NCI-H2196 treated with DMSO at 0.1 percent for 48 hours (cell line): ENCODE measurements at regions not wholly inside any gene's neighbourhood (a gene's known extent, or its start where the extent isn't known, plus 50 kb on each side); places are given as distances from the start of the nearest gene placed in this dataset.
"Not testable (repeated sequence)": the region's sequence is repeated elsewhere in the genome, so short reads cannot be mapped to it uniquely, and the experiment has no call there.

Source experiments
- DNase-seq: peaks from one replicate; lab custom pipeline; 2025; ENCODE audit not compliant: unreplicated experiment; lab: John Stamatoyannopoulos, UW

DNA sequence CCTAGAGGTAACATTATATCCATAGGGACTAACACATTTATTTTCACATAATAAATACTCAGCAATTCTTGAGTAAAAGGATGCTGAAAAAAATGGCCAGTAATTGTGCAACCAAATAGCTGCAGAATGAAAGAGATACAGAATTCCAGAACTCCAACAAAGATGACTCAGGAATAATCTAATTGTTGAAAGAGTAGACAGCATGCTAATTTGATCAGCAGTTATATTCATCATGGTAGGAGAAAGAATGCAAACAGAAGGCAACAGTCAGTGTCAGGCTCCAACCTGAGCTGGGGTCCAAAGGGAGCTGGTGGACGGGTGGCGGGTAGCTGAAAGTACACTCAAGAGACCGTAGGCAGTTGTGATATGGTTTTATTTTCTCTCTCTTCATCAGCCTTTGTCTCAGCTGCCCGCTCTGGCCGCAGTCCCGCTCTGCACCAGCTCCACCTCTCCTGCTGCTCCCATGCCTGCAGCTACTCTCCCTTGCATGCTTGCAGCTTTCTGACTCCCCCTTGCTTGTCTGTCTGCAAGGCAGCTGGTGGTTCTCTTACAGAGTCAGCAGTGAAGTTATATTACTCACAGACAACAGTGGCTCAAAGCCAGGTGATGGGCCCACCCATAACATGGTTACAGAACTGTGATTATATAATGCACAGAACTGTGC lies 1150.1 kb downstream of the STIM2 start:
- DNase-seq = no peak

DNA sequence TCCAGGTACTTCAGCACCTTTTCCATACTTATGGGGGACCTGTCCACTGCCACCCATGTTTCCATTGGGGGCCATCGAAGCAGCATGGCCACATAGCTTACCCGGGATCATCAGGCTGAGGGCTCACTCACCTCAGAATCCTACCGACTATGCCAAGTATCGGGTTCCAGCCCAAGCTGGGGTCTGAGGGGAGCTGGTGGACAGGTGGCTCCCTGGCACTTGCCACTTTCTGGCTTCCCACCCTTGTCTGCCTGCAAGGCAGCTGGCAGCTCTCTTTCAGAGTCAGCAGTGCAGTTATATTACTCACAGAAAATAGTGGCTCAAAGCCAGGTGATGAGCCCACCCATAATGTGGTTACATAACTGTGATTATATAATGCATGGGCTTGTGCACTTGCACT lies 1153.8 kb downstream of the STIM2 start:
- DNase-seq = no peak

DNA sequence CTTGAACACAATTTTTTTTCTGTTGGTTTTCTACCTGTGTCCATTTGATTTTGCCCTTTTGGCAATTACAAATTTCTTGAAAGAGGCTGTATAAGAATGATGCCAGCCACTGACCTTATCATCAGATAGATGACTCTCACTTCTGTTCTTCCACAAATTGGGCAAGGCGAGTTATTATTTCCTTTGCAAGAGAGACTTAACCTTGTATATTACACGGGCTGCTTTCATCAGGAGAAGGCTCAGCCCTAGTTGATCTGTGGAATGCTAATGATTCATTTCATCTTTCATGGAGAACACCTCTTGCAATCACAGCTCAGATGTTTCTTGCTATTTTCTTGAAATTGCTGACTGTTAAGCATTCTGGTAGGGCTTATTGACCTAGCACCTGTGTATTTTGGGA lies 1155.4 kb downstream of the STIM2 start:
- DNase-seq = no peak

DNA sequence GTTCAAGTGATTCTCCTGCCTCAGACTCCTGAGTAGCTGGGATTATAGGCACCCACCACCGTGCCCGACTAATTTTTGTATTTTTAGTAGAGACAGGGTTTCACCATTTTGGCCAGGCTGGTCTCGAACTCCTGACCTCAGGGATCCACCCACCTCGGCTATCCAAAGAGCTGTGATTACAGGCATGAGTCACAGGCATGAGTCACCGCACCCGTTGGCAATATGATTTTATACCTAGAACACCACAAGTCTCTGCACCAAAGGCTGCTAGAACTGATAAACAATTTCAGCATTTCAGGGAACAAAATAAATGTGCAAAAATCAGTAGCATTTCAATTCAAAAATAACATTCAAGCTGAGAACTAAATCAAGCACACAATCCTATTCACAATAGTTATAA lies 1177.6 kb downstream of the STIM2 start:
- DNase-seq = not testable (repeated sequence)

DNA sequence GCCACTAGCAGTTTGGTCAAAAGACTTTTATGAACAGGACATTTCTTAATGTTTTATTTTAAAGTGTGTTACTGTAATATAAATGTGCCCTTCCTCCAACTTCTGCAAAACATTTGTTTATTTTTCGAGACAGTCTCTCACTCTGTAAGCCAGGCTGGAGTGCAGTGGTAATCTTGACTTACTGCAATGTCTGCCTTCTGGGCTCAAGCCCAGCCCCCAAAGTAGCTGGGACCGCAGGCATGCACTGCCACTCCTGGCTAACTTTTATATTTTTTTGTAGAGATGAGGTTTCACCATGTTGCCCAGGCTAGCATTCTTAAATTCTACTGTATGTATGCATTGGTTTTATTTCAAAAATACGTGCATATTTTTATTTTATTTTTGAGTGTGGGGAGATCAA lies 1201.9 kb downstream of the STIM2 start:
- no peak for DNase-seq

DNA sequence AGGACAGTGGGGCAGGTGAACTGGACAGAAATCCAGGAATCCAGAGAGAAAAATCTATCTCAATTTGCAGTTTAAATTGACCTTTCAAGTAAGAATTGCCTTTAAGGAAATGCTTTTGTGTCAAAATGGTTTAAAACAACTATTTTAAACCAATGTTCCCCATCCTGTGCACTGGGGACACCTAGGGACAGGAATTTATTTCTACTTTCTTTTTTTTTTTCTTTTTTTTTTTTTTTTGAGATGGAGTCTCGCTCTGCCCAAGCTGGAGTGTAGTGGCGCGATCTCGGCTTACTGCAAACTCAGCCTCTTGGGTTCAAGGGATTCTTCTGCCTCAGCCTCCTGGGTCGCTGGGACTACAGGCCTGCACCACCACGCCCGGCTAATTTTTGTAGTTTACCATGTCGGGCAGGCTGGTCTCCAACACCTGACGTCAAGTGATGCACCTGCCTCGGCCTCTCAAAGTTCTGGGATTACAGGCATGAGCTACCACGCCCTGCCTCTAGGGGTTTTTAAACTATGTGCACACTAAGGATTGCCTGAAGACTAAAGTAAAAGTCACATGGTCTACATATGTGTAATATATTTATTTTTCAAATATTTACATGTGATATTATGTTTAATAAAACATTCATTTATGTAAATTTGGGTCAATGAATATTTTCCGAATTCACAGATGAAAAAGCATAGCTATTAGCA lies 1213.4 kb downstream of the STIM2 start:
- DNase-seq = no peak

DNA sequence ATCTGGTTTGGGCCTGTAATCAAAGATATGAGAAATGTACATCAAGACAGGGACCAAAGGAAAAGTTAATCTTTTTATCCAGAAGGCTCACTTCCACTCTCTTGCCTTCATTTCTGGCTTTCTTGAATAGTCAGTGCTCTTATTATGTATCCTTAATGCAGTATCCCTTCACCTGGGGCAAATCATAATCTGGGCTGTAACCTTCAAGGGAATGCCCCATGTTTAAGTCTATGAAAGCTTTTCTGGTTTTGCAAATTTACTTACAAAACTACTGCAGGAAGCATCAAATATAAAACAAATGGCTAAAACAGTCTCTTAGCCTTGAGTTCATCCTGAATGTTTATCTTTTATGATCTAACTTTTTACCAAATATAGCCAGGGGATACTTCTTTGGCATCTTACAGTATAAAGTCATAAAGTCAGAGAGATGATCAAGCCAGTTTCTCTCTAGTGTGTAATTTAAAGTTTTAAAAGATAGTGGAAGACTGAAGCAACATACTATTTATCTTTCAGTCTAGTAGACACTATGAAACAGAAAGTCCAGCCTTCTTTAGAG lies 1214.8 kb downstream of the STIM2 start:
- no peak for DNase-seq

DNA sequence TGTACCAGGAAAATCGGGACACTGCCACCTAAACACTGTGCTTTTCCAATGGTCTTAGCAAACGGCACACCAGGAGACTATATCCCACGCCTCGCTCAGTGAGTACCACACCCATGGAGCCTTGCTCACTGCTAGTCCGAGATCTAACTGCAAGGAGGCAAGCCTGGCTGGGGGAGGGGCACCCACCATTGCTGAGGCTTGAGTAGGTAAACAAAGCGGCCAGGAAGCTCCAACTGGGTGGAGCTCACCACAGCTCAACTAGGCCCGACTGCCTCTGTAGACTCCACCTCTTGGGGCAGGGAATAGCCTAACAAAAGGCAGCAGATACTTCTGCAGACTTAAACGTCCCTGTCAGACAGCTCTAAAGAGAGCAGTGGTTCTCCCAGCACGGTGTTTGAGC lies 1216.6 kb downstream of the STIM2 start:
- not testable (repeated sequence) for DNase-seq

DNA sequence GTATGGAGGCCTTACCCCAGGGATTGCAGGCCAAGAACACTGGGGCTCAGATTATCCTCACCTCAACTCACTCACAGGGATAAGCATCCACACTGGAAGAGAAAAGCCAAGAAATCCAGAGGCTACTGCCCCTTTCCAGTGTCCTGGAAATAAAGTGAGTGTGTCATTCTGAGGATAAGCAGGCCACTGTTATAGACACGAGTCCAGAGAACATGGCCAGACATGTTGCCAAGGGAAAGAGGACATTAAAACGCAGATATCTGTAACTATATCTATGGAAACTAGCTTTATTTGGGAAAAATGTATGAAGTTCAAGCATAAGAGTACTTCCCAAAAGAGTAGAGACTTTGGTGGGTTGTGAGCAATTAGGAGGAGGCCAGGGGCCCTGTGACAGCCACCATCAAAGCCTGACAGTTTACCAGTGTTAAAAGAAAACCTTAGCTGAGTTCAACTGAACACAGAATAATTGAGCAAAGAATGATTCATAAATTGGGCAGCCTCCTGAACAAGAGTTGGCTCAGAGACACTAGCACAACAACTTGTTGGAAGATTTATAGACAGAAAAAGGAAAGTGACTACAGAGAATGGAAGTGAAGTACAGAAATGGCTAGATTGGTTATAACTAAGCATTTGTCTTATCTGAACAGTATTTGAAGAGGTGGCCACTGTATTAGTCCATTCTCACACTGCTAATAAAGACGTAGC lies 1222.2 kb downstream of the STIM2 start:
- no peak for DNase-seq

DNA sequence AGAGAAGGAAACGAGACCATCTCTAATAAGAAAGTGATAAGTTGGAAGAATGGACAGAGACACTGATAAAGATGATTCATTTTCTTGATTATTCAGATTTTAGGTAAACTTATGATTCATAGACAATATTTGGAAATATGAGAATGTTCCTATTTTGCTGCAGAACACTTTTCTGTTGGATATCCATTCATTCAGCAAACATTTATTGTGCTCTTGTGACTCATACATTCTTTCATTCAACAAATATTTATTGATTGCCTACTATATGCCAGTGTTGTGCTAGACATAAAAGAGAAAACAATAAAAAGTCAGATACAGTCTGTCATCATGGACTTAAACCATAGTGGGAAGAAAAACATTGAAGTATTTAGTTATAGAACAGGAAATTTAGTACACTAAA lies 1232.0 kb downstream of the STIM2 start:
- no peak for DNase-seq

DNA sequence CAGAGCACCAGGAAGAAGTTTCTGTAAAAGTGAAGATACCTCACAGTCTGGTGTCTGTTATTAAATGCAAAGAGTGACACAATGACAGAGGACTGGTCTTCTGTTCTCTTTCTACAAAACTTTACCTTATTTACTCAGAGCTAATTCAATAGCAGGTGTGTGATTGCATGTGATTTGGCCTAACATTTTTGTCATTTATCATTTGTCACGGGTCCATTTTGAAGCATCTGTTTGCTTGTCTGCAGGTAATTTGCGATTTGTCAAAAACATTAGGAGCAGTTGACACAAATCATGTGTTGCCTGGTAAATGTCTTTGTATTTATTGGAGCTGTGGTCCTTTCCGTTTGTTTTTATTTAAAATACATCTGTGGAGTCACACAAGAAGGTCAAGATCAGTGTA lies 1232.4 kb downstream of the STIM2 start:
- DNase-seq = no peak

DNA sequence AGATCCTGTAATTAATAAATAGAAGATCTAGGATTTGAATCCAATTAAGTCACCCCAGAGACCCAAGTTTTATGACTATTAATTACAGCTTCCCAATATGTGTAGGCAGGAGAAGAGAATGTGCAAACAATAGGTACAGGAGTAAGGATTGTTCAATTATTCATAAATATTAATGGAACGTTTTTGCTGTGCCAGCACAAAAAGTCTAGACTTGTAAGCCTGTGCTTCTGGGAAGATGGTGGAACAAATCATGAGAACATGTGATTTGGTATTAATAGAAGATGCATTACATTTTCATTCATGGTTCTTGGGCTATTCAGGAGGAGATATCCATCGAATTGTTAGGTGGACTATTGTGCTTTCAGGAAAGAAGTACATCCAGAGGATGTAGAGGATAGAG lies 1240.9 kb downstream of the STIM2 start:
- no peak for DNase-seq

DNA sequence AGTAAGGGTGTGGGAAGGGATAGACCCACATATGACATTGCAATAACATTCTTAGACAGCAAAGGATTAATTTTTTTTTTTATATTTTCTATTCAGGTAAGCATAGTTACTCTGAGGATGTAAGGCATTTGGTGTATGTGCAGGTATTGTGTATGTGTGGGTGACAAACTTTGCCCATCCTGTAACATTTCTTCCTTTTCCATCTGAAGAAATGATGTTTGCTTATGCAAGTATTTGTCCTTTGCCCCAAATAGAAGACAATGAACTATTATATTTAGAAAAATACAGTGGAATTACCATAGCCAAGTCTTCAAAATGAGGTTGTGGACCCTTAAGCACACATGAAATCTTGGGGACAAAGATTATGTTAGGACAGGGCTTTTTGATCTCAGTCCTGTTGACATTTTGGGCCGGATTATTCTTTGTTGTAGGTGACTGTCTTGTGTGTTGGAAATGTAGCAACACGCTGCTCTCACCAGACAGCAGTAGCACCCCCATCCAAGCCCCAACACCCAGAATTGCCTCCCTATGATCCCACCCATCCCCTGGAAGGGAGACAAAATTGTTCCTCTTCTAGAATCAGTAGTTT lies 1244.7 kb downstream of the STIM2 start:
- DNase-seq = no peak

DNA sequence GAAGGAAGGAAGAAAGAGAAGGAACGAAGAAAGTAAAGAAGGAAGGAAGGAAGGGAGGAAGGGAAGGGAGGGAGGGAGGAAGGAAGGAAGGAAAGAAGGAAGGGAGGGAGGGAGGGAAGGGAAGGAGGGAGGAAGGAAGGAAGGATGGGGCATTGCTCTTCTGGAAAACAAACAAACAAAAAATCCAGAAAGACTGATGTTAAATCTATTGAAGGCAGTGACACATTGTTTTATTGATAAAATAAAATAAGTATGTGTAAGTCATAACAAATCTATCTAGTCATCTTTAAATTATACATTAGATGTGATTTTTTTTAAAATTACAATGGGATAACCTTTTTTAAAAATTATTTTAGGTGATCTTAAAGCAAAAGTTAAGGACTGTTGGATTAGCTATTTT lies 1245.5 kb downstream of the STIM2 start:
- DNase-seq = no peak

DNA sequence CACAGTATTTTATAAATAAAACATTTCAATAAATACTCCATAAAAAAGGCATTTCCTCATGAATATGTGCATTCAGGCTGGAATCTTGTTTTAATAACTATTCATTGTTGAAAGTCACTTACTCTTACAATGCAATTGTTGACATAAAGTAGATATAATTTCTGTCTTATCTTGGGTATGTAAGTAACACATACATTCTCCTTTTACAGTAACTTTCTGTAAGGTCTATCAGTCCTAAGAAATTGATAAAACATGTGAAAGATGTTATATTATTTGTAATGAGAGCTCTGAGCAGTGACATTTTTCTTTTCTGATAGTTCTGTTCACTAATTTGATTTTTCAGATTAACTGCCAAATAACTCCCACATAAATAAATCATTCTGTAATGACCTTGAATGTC lies 1249.2 kb downstream of the STIM2 start:
- no peak for DNase-seq

DNA sequence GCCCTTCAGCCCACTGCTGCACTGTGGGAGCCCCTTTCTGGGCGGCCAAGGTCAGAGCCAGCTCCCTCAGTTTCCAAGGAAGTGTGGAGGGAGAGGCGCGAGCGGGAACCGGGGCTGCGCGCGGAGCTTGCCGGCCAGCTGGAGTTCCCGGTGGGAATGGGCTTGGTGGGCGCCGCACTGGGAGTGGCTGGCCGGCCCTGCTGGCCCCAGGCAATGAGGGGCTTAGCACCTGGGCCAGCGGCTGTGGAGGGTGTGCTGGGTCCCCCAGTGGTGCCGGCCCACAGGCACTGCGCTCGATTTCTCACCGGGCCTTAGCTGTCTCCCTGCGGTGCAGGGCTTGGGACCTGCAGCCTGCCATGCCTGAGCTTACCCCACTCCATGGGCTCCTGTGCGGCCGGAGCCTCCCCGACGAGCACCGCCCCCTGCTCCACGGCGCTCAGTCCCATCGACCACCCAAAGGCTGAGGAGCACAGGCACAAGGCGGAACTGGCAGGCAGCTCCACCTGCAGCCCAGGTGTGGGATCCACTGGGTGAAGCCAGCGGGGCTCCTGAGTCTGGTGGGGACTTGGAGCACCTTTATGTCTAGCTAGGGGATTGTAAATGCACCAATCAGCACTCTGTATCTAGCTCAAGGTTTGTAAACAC lies 1252.2 kb downstream of the STIM2 start:
- DNase-seq = not testable (repeated sequence)

DNA sequence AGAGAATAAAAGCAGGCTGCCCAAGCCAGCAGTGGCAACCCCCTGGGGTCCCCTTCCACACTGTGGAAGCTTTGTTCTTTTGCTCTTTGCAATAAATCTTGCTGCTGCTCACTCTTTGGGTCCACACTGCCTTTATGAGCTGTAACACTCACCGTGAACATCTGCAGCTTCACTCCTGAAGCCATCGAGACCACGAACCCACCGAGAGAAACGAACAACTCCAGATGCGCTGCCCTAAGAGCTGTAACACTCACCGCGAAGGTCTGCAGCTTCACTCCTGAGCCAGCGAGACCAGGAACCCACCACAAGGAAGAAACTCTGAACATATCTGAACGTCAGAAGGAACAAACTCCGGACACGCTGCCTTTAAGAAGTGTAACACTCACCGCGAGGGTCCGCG lies 1252.9 kb downstream of the STIM2 start:
- not testable (repeated sequence) for DNase-seq

DNA sequence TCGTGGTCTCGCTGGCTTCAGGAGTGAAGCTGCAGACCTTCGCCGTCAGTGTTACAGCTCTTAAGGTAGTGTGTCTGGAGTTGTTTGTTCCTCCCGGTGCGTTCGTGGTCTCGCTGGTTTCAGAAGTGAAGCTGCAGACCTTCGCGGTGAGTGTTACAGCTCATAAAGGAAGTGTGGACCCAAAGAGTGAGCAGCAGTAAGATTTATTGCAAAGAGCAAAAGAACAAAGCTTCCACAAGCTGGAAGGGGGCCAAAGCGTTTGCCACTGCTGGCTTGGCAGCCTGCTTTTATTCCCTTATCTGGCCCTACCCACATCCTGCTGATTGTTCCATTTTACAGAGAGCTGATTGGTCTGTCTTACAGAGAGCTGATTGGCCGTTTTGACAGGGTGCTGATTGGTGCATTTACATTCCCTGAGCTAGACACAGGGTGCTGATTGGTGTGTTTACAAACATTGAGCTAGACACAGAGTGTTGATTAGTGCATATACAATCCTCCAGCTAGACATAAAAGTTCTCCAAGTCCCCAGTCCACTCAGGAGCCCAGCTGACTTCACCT lies 1256.0 kb downstream of the STIM2 start:
- DNase-seq = not testable (repeated sequence)

DNA sequence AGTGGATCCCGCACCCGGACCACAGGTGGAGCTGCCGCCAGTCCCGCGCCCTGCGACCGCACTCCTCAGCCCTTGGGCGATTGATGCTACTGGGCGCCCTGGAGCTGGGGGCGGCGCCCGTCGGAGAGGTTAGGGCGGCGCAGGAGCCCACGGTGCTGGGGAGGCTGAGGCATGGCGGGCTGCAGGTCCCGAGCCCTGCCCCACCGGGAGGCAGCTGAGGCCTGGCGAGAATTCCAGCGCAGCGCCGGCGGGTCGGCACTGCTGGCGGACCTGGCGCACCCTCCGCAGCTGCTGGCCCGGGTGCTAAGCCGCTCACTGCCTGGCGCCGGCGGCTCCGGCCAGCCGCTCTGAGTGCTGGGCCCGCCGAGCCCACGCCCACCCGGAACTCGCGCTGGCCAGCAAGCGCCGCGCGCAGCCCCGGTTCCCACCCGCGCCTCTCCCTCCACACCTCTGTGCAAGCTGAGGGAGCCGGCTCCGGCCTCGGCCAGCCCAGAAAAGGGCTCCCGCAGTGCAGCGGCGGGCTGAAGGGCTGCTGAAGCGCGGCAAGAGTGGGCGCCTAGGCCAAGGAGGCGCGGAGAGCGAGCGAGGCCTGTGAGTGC lies 1256.5 kb downstream of the STIM2 start:
- no peak for DNase-seq

DNA sequence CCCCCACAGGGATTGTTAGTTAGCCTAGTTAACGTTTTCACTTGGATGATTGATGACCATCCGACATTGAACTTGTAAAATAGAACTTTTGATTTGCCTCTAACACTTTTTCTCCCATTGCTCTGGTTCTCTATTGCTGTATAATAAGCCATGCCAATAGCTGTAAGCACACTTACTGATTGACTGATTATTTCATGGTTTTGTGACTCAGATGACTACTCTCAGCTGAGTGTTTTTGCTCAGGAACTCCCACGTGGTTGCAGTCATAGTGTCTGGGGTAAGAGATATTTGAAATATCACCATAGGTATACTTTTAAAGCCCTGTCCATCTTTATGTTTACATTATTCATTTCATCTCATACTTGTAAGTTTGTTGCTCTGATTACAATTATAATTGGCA lies 1285.5 kb downstream of the STIM2 start:
- DNase-seq = no peak
